Natural killer cell (primary cell): ENCODE measurements at regions not wholly inside any gene's neighbourhood (a gene's known extent, or its start where the extent isn't known, plus 50 kb on each side); places are given as distances from the start of the nearest gene placed in this dataset.

ENCODE experiments used
- ATAC-seq, 3 donors: fragments of 150-1000 bp in 2 of 3; fragments of 200-7000 bp in 1 of 3; cut with Tn5 transposase; 1 replicate in 1 of 3; 2 replicates in 2 of 3; pipeline ENCODE4 v1.10.0; 2021; ENCODE audit warnings: mild to moderate bottlenecking in 2 of 3, moderate library complexity in 2 of 3
- DNase-seq, 2 donors: peaks; one replicate each; pipeline versions ENCODE4 v3.0.0 to v3.0.0-alpha.2; 2013 to 2021; ENCODE audit warnings: mixed read lengths in 1 of 2
- H3K27ac ChIP-seq: one replicate; pipeline ENCODE4 v1.5.1; 2013; ENCODE audit warnings: mild to moderate bottlenecking, low read length
- H3K27me3 ChIP-seq: one replicate; pipeline ENCODE4 v1.6.1; 2013; ENCODE audit warnings: low read length; ENCODE audit not compliant: control insufficient read depth, insufficient read depth
- H3K36me3 ChIP-seq: one replicate; pipeline ENCODE4 v1.6.1; 2013; ENCODE audit warnings: low read length; ENCODE audit not compliant: control insufficient read depth, insufficient read depth
- H3K4me1 ChIP-seq: one replicate; pipeline ENCODE4 v1.6.1; 2013; ENCODE audit warnings: low read length; ENCODE audit not compliant: control insufficient read depth, insufficient read depth
- H3K4me3 ChIP-seq: one replicate; pipeline ENCODE4 v1.5.1; 2013; ENCODE audit warnings: low read length
- H3K9me3 ChIP-seq: one replicate; pipeline ENCODE4 v1.6.1; 2013; ENCODE audit warnings: low read length; ENCODE audit not compliant: control insufficient read depth, insufficient read depth
- H3K27ac Mint-ChIP-seq, 2 donors: one replicate each; pipeline ENCODE4 v1.8.0; 2022; ENCODE audit warnings: mild to moderate bottlenecking in 2 of 2, mixed read lengths in 2 of 2, moderate library complexity in 1 of 2
- H3K27me3 Mint-ChIP-seq, 2 donors: one replicate each; pipeline ENCODE4 v1.8.0; 2022; ENCODE audit warnings: low read depth in 2 of 2, mixed read lengths in 2 of 2
- H3K36me3 Mint-ChIP-seq: one replicate; pipeline ENCODE4 v1.8.0; 2022; ENCODE audit warnings: mixed read lengths
- H3K4me1 Mint-ChIP-seq, 2 donors: one replicate each; pipeline ENCODE4 v1.8.0; 2022; ENCODE audit warnings: mixed read lengths in 2 of 2
- H3K4me3 Mint-ChIP-seq: one replicate; pipeline ENCODE4 v1.8.0; 2022; ENCODE audit warnings: mild to moderate bottlenecking, moderate library complexity, mixed read lengths
- H3K9me3 Mint-ChIP-seq, 2 donors: one replicate each; pipeline ENCODE4 v1.8.0; 2022; ENCODE audit warnings: mixed read lengths in 2 of 2
- WGBS: methylation state at CpG from one replicate; pipeline ENCODE4 v1.1.7; 2013; ENCODE audit warnings: missing lambda C conversion rate; ENCODE audit not compliant: insufficient coverage; 5-methylcytosine and 5-hydroxymethylcytosine counted together
- intact Hi-C: fragments of 100-400 bp; cut with micrococcal nuclease; formaldehyde crosslinking; loops from one replicate; pipeline ENCODE4 v1.14.2; 2022
- TF ChIP-seq, protein P1 (sequence below): fragments of 200-600 bp; IDR thresholded peaks from one replicate; pipeline ENCODE4 v1.8.0; 2022; ENCODE audit warnings: antibody characterized with exemption

DNA sequence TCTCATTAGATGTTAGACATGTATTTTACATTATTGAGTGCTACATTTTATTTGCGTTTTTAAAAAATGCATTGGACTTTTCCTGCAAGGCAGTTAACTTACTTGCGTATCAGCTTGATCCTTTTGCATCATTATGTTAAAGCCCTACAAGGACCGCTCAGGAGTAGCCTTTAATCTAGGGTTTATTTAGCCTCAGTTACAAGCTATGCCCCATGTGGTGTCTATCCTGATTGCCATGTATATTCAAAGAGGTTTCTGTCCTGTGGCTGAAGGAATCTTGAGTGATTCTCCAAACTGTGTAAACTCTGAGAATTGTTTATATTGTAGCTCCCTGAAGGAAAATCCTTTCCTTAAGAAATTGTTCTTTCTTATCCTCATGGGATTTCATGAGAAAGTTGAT lies 821.8 kb upstream of the AGA start:
- Mint-ChIP-seq H3K4me1 (no peaks in the 10 kb centered on the region), H3K4me3 (no peak overlapping the region), H3K36me3 (peaks cover 16% of the 10 kb centered on the region), H3K27me3 (no peaks in the 10 kb centered on the region), H3K9me3 (peaks cover 29% of the 10 kb centered on the region in 2 donors), H3K27ac (no peak overlapping the region)
- Histone ChIP-seq H3K4me1 (no peaks in the 10 kb centered on the region), H3K27ac (no peak overlapping the region), H3K9me3 (peaks cover 7% of the 10 kb centered on the region), H3K36me3 (no peaks in the 10 kb centered on the region), H3K4me3 (no peak overlapping the region), H3K27me3 (no peaks in the 10 kb centered on the region)
- TF ChIP-seq, protein P1, sequence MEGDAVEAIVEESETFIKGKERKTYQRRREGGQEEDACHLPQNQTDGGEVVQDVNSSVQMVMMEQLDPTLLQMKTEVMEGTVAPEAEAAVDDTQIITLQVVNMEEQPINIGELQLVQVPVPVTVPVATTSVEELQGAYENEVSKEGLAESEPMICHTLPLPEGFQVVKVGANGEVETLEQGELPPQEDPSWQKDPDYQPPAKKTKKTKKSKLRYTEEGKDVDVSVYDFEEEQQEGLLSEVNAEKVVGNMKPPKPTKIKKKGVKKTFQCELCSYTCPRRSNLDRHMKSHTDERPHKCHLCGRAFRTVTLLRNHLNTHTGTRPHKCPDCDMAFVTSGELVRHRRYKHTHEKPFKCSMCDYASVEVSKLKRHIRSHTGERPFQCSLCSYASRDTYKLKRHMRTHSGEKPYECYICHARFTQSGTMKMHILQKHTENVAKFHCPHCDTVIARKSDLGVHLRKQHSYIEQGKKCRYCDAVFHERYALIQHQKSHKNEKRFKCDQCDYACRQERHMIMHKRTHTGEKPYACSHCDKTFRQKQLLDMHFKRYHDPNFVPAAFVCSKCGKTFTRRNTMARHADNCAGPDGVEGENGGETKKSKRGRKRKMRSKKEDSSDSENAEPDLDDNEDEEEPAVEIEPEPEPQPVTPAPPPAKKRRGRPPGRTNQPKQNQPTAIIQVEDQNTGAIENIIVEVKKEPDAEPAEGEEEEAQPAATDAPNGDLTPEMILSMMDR: no peak
- WGBS: 86% methylated on average over 3 of the region's 3 CpGs
- intact Hi-C loops: no loop called here
- no peak for ATAC-seq
- no peak for DNase-seq

- TF ChIP-seq, protein P1: no peak
- DNase-seq (no peak), ATAC-seq (no peak)
- H3K9me3 ChIP-seq: peaks cover 16% of the 10 kb centered on the region
- Mint-ChIP-seq H3K36me3 (peaks cover 16% of the 10 kb centered on the region), H3K9me3 (peaks cover 21 to 38% of the 10 kb centered on the region in 2 donors), H3K4me3 (no peak overlapping the region), H3K27me3 (no peaks in the 10 kb centered on the region), H3K4me1 (no peaks in the 10 kb centered on the region), H3K27ac (no peak overlapping the region)
- H3K27ac ChIP-seq: no peak overlapping the region
- 84% methylated on average over 5 of the region's 6 CpGs for WGBS
- H3K27me3 ChIP-seq: no peaks in the 10 kb centered on the region
- no peaks in the 10 kb centered on the region for H3K4me1 ChIP-seq
- no peaks in the 10 kb centered on the region for H3K36me3 ChIP-seq
- intact Hi-C loops: no loop called here
- H3K4me3 ChIP-seq: no peak overlapping the region
These were observed 829.1 kb upstream of the AGA start for GRCh38 chr4:178271386-178271785.

GRCh38 chr4:178273168-178273567 lies 830.9 kb upstream of the AGA start:
- no peaks in the 10 kb centered on the region for H3K27me3 Mint-ChIP-seq
- Histone ChIP-seq H3K9me3 (peaks cover 16% of the 10 kb centered on the region), H3K27me3 (no peaks in the 10 kb centered on the region), H3K4me1 (no peaks in the 10 kb centered on the region), H3K36me3 (no peaks in the 10 kb centered on the region), H3K4me3 (no peak overlapping the region), H3K27ac (no peak overlapping the region)
- H3K36me3 Mint-ChIP-seq: peaks cover 16% of the 10 kb centered on the region
- no peak overlapping the region for H3K27ac Mint-ChIP-seq
- 93% methylated on average over 2 of the region's 2 CpGs for WGBS
- H3K4me3 Mint-ChIP-seq: no peak overlapping the region
- DNase-seq (no peak), ATAC-seq (no peak)
- H3K4me1 Mint-ChIP-seq: no peaks in the 10 kb centered on the region
- peaks cover 18 to 33% of the 10 kb centered on the region in 2 donors for H3K9me3 Mint-ChIP-seq
- TF ChIP-seq, protein P1: no peak
- intact Hi-C loops: no loop called here

- Mint-ChIP-seq H3K9me3 (peaks cover 20 to 33% of the 10 kb centered on the region in 2 donors), H3K27ac (no peak overlapping the region), H3K36me3 (peaks cover 18% of the 10 kb centered on the region), H3K27me3 (no peaks in the 10 kb centered on the region), H3K4me1 (no peaks in the 10 kb centered on the region), H3K4me3 (no peak overlapping the region)
- no peak for DNase-seq
- 50% methylated on average over 2 of the region's 5 CpGs for WGBS
- intact Hi-C loops: no loop called here
- Histone ChIP-seq H3K27ac (no peak overlapping the region), H3K4me1 (no peaks in the 10 kb centered on the region), H3K4me3 (no peak overlapping the region), H3K27me3 (no peaks in the 10 kb centered on the region), H3K36me3 (no peaks in the 10 kb centered on the region), H3K9me3 (peaks cover 9% of the 10 kb centered on the region)
- ATAC-seq: no peak
- TF ChIP-seq, protein P1: no peak
These were observed 833.6 kb upstream of the AGA start for GRCh38 chr4:178275671-178276360.
